Heart right ventricle (tissue), 16 donors: ENCODE measurements at regions not wholly inside any gene's neighbourhood (a gene's known extent, or its start where the extent isn't known, plus 50 kb on each side); places are given as distances from the start of the nearest gene placed in this dataset.

Source experiments
- ATAC-seq, 8 donors: fragments of 200-7000 bp; cut with Tn5 transposase; one replicate each; pipeline ENCODE4 v1.9.1; 2020; ENCODE audit warnings: mild to moderate bottlenecking in 8 of 8, moderate library complexity in 8 of 8, moderate number of reproducible peaks in 1 of 8
- DNase-seq, 2 donors: peaks; one replicate each; pipeline ENCODE4 v3.0.0-alpha.2; 2020
- H3K27ac ChIP-seq, 10 donors: fragments of 200-600 bp; sonication (generic) in 2 of 10; one replicate each; pipeline versions ENCODE4 v1.5.0 to v1.8.0; 2020 to 2022; ENCODE audit warnings: mild to moderate bottlenecking in 3 of 10
- H3K27me3 ChIP-seq, 7 donors: fragments of 200-600 bp; one replicate each; pipeline ENCODE4 v1.8.0; 2021 to 2022; ENCODE audit warnings: mild to moderate bottlenecking in 2 of 7
- H3K36me3 ChIP-seq, 9 donors: fragments of 200-600 bp; sonication (generic) in 1 of 9; one replicate each; pipeline versions ENCODE4 v1.5.0 to v1.8.0; 2020 to 2022; ENCODE audit warnings: mild to moderate bottlenecking in 2 of 9
- H3K4me1 ChIP-seq, 9 donors: fragments of 200-600 bp; sonication (generic) in 1 of 9; one replicate each; pipeline versions ENCODE4 v1.5.0 to v1.8.0; 2020 to 2022; ENCODE audit warnings: mild to moderate bottlenecking in 4 of 9
- H3K4me3 ChIP-seq, 10 donors: fragments of 200-600 bp; sonication (generic) in 2 of 10; one replicate each; pipeline versions ENCODE4 v1.5.0 to v1.8.0; 2020 to 2022; ENCODE audit warnings: mild to moderate bottlenecking in 7 of 10, moderate library complexity in 2 of 10
- H3K9me3 ChIP-seq, 11 donors: fragments of 200-600 bp in 10 of 11; sonication (generic) in 2 of 11; one replicate each; pipeline versions ENCODE4 v1.5.0 to v1.8.0; 2013 to 2022; ENCODE audit warnings: mild to moderate bottlenecking in 2 of 11, control low read depth in 1 of 11, moderate library complexity in 1 of 11
- WGBS, 2 donors: extraction: QIAGEN DNeasy Blood & Tissue Kit; methylation state at CpG; one replicate each; pipeline ENCODE4 v1.1.7; 2013; ENCODE audit warnings: inconsistent platforms in 1 of 2; 5-methylcytosine and 5-hydroxymethylcytosine counted together
- intact Hi-C, 10 donors: fragments of 100-400 bp; cut with DNase I; formaldehyde crosslinking; loops; one replicate each; pipeline versions ENCODE4 v1.11.1 to v1.14.2; 2022
- TF ChIP-seq, protein P1 (sequence below), 9 donors: fragments of 200-600 bp; sonication (generic) in 2 of 9; IDR thresholded peaks; one replicate each; pipeline versions ENCODE4 v1.5.0 to v1.8.0; 2021 to 2022; ENCODE audit warnings: antibody characterized with exemption in 9 of 9, mild to moderate bottlenecking in 5 of 9, moderate library complexity in 1 of 9
- donor health status: Arrhythmogenic right ventricular cardiomyopathy.
- donor health status: ischemic (EF 13 %, LVEDD 7.1; RV severe dilation, severe dysfunction).
- donor health status: healthy with polysubstance abuse.
- donor health status: DM: no; HTN: yes; CAD: no.
- donor health status: DM: no; HTN: no; CAD: no.
- donor health status: ischemic (EF 25% LVEDD 6.9; RV normal size, moderate dysfunction).
- donor health status: ischemic (EF 25% LVEDD 5.7; RV mildly dilated, moderate dysfunction).
- donor health status: healthy.
- donor health status: DM: yes; HTN: yes; CAD: no.
- donor health status: Ischemic cardiomyopathy.
- donor health status: ischemic (EF 35%, LVEDD 5.7; RV mildly dilated, moderate dysfunction).
- donor health status: nonischemic (EF 11% LVEDD 7.7; RV severe dilation, severe dysfunction).
- donor health status: DM: yes; HTN: yes; CAD: no.
- donor health status: PGD.
- donor health status: ischemic (EF 29% LVEDD 5.4; RV normal size, mild dysfunction).
- donor health status: nonischemic (EF 23%, LVEDD 6.1; RV moderate dilation, normal function).

DNA sequence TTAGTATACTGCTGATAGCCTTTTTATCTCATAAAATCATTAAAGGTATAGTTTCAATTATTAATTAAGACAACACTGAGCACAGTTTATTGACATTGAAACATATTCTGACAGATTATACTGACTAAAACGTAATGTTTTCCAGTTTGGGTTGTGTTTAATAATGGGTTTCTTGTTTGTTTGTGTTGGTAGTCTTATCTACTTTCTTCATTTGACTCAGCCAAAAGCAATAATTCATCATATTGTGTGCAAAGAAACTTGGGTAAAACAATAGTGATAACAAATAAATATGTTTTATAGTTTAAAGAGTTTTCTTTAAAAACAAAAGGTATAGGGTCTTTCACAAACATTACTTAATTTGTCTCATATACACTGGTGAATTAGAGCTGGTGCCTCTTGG, 629.2 kb upstream of the AGTR1 start:
- DNase-seq (no peak), ATAC-seq (no peak)
- H3K4me1 ChIP-seq: no peaks in the 10 kb centered on the region
- intact Hi-C loops: no loop called here
- TF ChIP-seq, protein P1, sequence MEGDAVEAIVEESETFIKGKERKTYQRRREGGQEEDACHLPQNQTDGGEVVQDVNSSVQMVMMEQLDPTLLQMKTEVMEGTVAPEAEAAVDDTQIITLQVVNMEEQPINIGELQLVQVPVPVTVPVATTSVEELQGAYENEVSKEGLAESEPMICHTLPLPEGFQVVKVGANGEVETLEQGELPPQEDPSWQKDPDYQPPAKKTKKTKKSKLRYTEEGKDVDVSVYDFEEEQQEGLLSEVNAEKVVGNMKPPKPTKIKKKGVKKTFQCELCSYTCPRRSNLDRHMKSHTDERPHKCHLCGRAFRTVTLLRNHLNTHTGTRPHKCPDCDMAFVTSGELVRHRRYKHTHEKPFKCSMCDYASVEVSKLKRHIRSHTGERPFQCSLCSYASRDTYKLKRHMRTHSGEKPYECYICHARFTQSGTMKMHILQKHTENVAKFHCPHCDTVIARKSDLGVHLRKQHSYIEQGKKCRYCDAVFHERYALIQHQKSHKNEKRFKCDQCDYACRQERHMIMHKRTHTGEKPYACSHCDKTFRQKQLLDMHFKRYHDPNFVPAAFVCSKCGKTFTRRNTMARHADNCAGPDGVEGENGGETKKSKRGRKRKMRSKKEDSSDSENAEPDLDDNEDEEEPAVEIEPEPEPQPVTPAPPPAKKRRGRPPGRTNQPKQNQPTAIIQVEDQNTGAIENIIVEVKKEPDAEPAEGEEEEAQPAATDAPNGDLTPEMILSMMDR (IDR thresholded peaks at IDR 0.05): no peak
- H3K9me3 ChIP-seq: no peaks in the 10 kb centered on the region
- no peak overlapping the region for H3K4me3 ChIP-seq
- whole genome bisulfite sequencing, 2 donors: 54 to 79% methylated on average over 1 of the region's 1 CpG
- H3K27ac ChIP-seq: no peak overlapping the region
- no peaks in the 10 kb centered on the region for H3K36me3 ChIP-seq
- no peaks in the 10 kb centered on the region for H3K27me3 ChIP-seq

GRCh38 chr3:148070041-148070440, 627.7 kb upstream of the AGTR1 start:
- H3K27ac ChIP-seq: no peak overlapping the region
- H3K4me1 ChIP-seq: no peaks in the 10 kb centered on the region
- ATAC-seq (no peak), DNase-seq (no peak)
- intact Hi-C loops: no loop called here
- H3K27me3 ChIP-seq: no peaks in the 10 kb centered on the region
- no peaks in the 10 kb centered on the region for H3K36me3 ChIP-seq
- H3K9me3 ChIP-seq: no peaks in the 10 kb centered on the region
- TF ChIP-seq, protein P1 (IDR thresholded peaks at IDR 0.05): no peak
- 66 to 71% methylated on average over 3 of the region's 3 CpGs for WGBS, 2 donors
- no peak overlapping the region for H3K4me3 ChIP-seq

DNA sequence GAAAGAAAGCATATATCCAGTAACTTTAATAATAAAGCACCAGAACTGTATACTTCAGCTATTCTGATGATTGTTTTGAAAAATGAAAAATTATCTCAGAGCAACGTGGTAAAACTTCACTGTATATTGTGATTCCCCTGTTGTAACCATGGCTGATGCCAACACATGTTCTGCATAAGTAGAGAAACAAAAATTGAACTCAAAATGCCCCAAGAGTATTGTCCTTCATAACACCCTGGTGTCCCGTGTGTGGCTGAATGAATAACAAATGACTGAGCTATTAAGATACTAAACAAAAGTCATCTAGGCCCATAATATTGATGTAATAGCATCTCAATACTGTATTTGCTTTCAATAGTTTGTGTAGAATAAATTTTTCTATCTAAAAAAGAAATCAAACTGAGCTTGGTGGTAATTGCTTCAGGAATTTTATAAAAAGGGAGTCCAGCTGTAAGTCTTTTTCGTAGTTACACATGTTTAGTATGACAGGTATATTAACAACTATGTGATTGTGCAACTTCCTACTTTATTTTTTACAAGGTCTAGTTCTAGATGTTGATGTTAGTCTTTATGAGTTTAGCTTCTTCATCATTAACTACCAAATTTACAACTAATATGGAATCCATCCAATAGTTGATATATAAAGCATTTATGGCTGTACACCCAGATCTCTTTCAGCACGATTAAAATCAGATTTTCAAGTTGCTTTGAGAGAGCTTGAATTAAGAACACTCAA, 623.8 kb upstream of the AGTR1 start:
- Histone ChIP-seq H3K4me1 (peaks cover 0 to 4% (median 0%) of the 10 kb centered on the region in 9 donors), H3K27ac (no peak overlapping the region), H3K4me3 (no peak overlapping the region), H3K36me3 (no peaks in the 10 kb centered on the region), H3K27me3 (peaks cover 0 to 2% (median 0%) of the 10 kb centered on the region in 7 donors), H3K9me3 (no peaks in the 10 kb centered on the region)
- TF ChIP-seq, protein P1 (IDR thresholded peaks at IDR 0.05): no peak
- no peak for DNase-seq
- ATAC-seq: no peak
- 78 to 84% methylated on average over 4 of the region's 4 CpGs for WGBS, 2 donors
- intact Hi-C loops: no loop called here

- Histone ChIP-seq H3K36me3 (no peaks in the 10 kb centered on the region), H3K9me3 (no peaks in the 10 kb centered on the region), H3K4me3 (no peak overlapping the region), H3K4me1 (peaks cover 0 to 7% (median 0%) of the 10 kb centered on the region in 9 donors), H3K27me3 (peaks cover 0 to 2% (median 0%) of the 10 kb centered on the region in 7 donors), H3K27ac (no peak overlapping the region)
- DNase-seq (no peak), ATAC-seq (no peak)
- intact Hi-C loops: no loop called here
- WGBS, 2 donors: 64 to 72% methylated on average over 2 of the region's 2 CpGs
- TF ChIP-seq, protein P1 (IDR thresholded peaks at IDR 0.05): no peak
Observed at GRCh38 chr3:148074946-148075345, 622.8 kb upstream of the AGTR1 start.
